Endometrium (tissue), 2 donors: ENCODE measurements at regions not wholly inside any gene's neighbourhood (a gene's known extent, or its start where the extent isn't known, plus 50 kb on each side); places are given as distances from the start of the nearest gene placed in this dataset.
"Not testable (repeated sequence)": the region's sequence is repeated elsewhere in the genome, so short reads cannot be mapped to it uniquely, and the experiment has no call there.

ENCODE experiments used
- FAIRE-seq: peaks from 2 replicates; lab custom pipeline; 2012; peaks lifted over from hg19 to GRCh38; lab: Jason Lieb, UNC
- donor health status: control.
- donor health status: control.

GRCh38 chr4:65265526-65265925, 404.8 kb downstream of the EPHA5 start:
- no peak for FAIRE-seq

DNA sequence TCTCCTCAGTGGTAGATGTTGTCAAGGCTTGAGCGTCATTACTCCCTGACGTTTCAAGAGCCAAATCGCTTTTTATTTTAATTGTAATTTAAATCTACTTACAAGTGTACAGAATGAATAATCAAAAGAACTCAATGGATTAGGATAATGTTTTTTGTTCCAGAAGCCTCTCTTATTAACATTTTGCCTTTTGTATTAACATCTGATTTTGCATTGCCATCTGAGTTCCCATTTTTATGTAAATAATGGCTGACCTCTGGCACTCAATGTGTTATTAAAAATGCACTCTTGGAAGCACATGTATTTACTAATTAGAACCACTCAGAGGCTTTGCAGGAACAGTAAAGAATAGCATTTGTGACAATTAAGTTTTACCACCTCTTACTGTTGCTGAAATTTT, 411.0 kb downstream of the EPHA5 start:
- FAIRE-seq = peak; percentile 83

- no peak for FAIRE-seq
Observed at GRCh38 chr4:65250916-65251315, 419.4 kb downstream of the EPHA5 start.

- FAIRE-seq = no peak
Observed at GRCh38 chr4:65249111-65249510, 421.2 kb downstream of the EPHA5 start.

DNA sequence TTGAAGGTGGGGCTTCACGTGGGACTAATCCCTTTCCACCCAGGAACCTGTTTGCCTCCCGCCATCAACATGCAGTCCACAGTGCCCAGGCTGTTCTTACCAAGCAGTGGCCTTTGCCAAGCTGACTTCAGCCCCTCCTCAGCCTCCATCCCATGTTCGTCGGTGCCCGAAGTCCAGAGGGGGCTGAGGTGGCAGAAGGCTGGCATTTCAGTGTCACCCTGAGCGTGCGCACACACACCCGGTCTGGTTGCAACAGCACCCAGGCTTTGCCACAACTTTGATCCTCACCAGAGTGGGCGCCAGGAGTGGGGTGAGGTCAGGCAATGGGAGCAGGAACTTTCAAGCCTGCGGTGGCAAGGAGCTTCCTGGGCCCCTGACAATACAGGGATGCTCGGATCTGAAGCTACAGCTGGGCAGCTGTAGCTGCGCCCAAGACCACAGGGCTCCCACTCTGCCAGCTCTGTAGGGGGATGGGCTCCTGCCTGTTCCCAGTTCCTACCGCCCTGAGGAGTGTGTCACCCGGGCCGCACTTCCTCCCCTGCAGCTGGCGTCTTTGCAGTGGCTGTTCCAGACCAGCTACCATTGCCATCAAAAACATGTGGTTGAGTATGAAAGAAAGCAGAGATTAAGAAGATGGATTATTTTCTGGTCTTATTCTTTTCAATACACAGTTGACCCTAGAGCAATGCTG, 428.0 kb downstream of the EPHA5 start:
- no peak for FAIRE-seq

DNA sequence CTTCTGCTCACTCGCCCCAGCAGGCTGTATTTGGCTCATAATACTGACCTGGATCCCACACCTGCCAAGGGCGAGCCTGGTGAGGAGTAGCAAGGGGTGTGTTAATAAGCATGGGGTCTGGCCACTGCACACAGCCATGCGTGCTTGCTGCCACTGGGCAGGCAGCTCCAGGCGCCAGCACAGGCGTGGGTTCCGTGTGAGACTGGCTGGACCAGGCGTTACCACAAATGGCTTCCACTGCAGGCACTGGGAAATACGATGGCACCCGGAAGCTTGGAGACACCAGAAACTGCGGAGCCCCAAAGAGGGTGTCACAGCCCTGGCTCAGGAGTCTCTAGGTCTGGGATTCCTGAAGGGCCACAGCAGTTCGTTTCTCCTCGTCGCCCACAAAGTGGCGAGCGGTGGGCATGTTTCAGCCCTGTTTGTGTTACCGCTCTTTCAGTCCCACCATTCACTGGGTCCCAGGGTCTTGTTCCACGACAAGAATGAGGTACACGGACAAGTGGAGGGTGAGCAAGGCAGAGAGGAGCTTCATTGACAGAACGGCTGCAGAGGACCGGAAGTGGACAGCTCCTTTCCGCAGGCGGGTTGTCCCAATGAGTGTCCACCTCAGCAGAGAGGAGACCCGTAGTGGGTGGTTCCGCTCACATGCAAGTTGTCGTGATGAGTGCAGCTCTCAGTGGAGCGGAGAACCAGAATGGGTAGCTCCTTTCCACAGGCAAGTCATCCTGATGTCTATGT, 428.9 kb downstream of the EPHA5 start:
- FAIRE-seq = no peak

GRCh38 chr4:65234061-65234460, 436.2 kb downstream of the EPHA5 start:
- no peak for FAIRE-seq

DNA sequence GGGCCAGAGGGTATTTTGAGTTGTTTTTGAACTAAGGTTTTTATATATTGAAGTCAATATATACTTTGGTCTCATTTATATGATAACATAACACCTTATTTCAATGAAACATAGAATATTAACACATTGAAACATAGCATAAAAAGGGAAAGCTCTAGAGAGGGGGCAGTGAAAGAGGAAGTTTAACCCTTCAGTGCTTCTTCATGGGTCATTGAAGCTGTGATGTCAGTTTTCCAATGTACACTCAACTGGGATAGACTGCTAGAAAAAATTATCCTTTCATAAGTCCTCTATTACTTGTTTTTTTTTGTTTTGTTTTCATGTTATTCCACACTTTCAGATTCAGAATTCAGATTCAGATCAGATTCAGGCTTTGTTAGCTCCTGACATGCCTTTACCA, 442.7 kb downstream of the EPHA5 start:
- FAIRE-seq = no peak

DNA sequence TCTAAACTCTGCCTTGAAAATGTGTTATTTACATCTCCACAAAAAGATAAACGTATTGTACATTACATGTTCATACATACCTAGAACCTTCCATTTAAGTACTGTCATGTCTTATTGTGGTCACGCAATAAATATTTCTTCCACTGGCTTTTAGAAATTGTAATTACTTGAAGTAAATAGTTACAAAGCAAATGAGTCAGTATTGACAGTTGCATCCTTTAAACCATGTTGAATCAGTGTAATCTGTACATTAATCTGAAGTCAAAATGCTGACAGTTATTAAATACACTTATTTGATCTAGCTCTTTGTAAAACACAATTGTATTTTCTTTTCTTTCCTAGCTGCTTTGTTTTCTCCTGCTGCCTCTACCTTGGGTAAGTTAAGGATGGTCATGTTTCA, 446.7 kb downstream of the EPHA5 start:
- no peak for FAIRE-seq

GRCh38 chr4:65223074-65223473, 447.2 kb downstream of the EPHA5 start:
- not testable (repeated sequence) for FAIRE-seq

DNA sequence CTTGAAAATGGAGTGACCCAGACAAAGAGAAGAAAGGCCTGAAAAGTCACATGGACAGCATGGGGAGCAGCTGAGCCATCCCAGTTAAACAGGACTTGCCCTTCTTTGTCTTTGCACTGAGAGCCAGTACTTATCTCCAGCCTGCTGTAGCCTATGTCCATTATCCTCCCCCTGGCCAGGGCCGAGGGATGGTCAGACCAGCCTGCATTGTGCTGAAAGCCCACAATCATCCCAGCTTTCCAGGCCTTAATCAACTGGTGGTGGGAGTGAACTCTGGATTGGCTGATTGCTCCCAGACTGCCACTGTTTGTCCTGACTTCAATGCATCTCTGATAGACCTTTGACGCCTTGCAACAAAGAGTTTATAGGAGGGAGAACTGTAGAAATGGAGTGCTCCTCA, 453.1 kb downstream of the EPHA5 start:
- FAIRE-seq = no peak

DNA sequence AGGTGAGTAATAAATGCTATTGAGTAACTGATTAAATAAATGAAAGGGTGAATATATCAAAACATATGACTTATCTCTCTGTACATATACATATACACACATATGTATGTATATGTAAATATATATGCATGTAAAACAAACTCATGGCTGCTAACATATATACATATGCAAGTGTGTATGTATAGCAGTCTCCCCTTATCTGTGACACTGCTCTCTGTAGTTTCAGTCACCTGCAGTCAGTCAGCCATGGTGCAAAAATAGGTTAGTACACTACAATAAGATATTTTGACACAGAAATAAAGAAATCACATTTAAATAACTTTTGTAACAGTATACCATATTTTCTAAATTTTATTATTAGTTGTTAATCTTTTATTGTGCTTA, 467.4 kb downstream of the EPHA5 start:
- no peak for FAIRE-seq

DNA sequence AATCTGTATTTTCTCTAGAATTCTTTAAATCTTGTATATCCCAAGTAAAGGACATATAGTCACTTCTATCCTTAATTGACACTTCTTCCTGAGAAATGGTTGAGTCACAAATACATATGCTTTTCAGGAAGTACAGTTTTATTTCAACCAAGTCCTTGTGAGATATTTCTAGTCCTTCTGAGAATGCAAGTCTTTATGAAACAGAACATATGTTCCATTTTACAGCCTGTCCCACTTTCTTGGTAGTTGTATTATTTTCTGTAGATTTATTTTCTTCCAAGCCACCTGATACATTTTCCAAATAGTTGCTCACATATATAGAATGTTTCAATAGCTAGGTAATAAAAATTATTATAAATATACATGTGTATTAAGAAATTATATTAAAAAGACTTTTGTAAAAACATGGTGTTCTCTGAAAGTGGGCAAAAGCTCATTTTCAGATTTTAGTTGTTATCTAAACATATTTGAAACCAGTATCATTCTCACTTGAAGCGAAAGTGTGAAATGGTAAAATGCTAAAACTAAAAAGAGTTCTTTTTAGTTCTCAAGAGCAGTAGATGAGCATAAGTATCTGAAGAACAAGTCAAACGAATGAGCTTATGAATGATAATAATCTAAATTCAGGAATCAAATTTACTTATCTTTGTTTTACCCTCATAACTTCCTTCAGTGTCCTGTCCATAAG, 468.0 kb downstream of the EPHA5 start:
- no peak for FAIRE-seq

GRCh38 chr4:65195666-65196065, 474.6 kb downstream of the EPHA5 start:
- FAIRE-seq = no peak

- no peak for FAIRE-seq
Observed at GRCh38 chr4:65195002-65195401, 475.3 kb downstream of the EPHA5 start.

DNA sequence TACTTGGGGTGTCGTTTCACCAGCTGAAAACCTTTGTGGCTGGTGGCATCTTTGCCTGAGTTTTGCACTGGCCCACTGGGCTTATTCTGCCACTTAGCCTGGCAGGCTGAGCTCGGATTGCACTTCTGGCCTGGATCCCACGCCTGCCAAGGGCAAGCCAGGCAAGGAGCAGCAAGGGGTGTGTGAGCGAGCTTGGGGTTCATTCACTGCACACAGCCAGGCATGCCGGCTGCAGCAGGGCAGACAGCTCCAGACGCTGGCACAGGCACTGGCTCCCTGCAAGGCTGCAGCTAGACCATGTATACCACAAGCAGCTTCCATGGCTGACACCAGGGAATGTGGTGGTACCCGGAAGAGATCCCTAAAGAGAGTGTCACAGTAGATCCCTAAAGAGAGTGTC, 476.3 kb downstream of the EPHA5 start:
- no peak for FAIRE-seq

GRCh38 chr4:65190780-65191179, 479.5 kb downstream of the EPHA5 start:
- no peak for FAIRE-seq

DNA sequence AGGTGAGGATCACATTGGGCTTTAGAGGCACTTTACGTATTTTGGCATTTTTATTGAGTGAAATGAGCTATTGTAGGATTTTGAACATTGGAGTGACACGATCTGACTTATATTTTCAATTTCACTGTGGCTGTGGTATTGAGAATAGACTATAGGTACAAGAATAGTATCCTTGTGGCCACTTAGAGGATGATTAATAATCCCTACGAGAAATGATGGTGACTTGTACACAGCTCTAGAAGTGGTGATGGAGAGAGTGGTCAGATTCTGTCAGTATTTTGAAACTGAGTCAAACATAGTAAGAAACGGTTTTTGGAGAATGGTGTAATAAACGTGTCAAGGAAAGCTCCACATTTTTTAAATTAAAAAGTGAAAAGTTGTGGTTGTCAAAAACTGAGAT, 494.7 kb downstream of the EPHA5 start:
- no peak for FAIRE-seq

- FAIRE-seq = no peak
Observed at GRCh38 chr4:65170768-65171514, 499.3 kb downstream of the EPHA5 start.

DNA sequence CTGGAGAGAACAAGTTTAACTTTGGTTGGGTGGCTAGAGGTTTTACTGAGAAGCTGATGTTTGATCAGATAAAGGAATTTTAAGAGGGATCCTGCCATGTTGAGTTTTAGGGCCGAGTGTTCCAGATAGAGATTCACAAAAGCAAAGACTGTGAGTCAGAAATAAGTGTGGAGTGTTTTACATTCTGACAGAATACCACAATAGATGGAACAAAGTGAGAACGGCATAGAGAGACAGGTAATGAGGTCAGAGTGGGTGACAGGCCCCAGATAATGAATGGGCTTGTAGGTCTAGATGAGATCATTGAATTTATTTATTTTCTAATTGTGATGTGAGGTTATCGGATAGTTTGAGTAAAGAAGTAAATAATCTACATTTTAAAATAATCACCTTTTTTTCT, 502.6 kb downstream of the EPHA5 start:
- no peak for FAIRE-seq

DNA sequence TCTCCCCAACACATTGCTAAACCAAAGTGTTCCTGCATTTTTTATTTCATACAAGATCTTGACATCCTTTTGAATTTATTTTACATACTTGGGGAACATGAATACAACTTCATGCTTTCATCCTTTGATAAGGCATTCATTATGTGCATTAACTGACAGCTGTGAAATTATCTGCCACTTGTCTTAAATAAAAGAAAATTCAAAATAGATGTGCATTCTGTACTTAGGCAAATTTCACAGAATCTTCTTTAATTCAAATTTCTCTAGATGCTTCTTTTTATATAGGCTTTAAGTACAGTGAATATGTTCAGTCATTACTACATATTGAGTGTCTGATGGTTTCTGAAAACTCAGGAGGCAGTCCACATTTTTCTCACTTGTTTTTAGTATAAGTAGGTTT, 518.1 kb downstream of the EPHA5 start:
- FAIRE-seq = no peak

DNA sequence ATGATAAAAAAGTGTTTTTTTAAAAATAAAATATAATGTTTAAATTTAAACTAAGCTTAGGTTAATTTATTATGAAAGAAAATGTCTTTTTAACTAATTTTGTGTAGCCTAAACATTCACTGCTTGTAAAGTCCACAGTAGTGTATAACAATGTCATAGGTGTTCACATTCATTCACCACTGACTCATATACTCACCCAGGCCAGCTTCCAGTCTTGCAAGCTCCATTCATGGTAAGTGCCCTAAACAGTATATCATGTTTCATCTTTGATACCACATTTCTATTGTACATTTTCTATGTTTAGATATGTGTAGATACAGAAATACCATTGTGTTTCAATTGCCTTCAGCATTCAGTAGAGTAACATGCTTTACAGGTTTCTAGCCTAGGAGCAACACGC, 530.3 kb downstream of the EPHA5 start:
- FAIRE-seq = no peak

DNA sequence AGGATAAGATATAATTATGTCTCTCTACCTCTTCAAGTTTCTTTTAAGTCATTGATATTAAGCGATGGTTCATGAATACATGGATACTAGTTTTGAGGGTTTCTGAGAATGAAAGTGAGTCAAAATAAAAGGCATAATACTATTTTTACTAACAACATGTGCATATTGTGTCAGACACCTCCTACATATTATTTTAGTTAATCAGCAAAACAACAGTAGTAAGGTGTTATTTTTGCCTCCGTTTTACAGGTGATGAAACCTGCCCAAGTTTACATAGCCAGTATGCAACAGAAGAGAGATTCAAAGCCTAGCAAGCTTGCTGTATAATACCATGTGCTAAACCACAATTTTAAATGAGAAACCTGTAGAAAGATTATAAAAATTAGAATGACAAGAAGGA, 544.1 kb downstream of the EPHA5 start:
- FAIRE-seq = no peak
